Activated CD4-positive, alpha-beta T cell treated with anti-CD3 and anti-CD28 coated beads for 4 hours (primary cell): ENCODE measurements at regions not wholly inside any gene's neighbourhood (a gene's known extent, or its start where the extent isn't known, plus 50 kb on each side); places are given as distances from the start of the nearest gene placed in this dataset.
"Not testable (repeated sequence)": the region's sequence is repeated elsewhere in the genome, so short reads cannot be mapped to it uniquely, and the experiment has no call there.

Source experiments
- DNase-seq, 2 donors: peaks; one replicate each; pipeline ENCODE4 v3.0.0-alpha.2; 2020

DNA sequence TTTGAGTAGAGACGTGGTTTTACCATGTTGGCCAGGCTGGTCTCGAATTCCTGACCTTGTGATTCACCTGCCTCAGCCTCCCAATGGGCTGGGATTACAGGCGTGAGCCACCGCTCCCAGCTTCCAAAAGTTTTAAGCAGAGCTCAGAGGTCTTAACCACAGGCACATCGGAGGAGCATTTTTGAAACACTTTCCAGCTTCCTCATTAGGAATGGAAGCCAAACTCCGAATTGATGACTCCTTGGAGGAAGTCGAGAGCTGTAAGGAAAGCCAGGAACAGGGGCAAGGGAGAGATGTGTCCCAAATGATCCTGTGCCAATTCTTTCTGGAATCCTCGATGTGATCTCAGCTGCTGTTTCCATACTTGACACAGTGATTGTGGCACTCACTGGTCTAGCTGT is 56.2 kb upstream of the CCZ1B start:
- not testable (repeated sequence) for DNase-seq

DNA sequence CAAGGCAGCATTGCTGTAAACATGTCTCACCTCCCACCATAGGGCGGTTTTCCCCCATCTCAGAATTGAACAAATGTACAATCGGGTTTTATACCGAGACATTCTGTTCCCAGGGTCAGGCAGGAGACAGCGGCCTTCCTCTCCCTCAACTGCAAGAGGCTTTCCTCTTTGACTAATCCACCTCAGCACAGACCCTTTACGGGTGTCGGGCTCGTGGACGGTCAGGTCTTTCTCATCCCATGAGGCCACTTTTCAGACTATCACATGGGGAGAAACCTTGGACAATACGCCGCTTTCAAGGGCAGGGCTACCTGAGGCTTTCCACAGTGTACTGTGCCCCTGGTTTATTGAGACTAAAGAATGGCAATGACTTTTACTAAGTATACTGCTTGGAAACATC is 57.7 kb upstream of the CCZ1B start:
- not testable (repeated sequence) for DNase-seq

DNA sequence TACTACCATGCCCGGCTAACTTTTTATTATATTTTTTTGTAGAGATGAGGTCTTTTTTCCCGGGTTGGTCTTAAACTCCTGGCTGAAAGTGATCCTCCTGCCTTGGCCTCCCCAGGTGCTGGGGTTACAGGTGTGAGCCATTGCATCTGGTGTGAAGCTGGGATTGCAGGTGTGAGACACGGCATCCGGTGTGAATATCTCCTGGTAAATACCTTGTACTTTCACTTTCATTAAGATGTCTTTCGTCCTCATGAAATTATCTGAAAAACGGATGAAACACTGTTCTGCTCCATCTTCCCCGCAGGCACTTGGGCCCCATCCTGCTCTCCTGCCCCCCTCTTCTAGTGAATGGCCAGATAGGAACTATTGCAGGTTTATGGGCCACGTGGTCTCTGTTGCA is 60.1 kb upstream of the CCZ1B start:
- no peak for DNase-seq

DNA sequence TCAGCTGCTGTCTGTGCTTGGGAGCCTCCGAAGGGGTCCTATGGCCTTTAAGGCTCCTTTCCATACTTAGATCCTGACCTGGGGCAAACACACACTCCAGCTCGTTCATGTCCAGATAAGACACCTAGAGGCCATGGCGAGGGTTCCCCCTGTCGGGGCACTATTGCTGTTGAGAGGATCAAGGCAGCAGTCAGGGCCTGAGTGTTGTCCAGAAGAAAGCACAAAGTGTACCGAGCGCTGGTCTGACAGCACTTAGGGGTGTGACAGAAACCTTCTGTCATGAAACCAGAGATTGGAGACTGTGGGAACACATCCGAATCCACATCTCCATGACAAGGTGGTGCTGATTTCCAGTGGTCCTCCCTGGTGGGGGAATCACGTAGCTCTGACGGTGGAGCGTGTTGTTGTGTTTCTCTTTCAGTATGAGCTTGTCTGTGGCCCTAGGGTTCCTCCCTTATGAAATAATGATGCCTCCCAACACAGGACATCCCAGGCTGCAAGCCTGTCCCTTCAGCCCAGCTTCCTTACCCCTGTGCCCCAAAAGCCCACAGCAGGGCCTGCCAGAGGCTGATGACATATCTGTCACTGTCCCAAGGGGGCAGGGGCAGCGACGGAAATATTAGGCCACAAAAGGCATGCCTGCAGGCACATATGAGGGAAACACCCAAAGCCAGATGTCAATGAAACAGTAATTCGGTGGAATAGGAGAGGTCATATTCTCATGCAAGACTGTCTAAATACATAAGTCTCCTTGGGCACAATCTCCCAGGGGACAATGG is 62.4 kb upstream of the CCZ1B start:
- DNase-seq: not testable (repeated sequence)

DNA sequence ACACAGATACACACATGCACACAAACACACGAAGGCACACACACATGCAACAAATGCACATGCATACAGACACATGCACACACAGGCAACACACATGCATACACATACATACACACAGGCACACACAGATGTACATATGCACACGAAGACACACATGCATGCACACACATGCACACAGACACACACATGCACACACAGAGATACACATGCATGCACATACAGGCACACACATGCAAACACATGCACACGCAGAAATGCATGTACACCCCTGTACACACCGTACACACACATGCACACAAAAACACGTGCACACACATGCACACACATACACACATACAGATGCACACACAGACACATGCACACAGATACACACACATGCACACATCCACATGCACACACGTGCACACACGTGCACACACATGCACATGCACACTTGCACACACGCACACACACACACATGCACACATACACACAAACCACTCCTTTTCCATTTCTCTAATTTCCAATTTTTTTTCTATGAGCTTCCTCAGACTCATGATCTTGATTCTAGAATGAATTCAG is 63.3 kb upstream of the CCZ1B start:
- no peak for DNase-seq

DNA sequence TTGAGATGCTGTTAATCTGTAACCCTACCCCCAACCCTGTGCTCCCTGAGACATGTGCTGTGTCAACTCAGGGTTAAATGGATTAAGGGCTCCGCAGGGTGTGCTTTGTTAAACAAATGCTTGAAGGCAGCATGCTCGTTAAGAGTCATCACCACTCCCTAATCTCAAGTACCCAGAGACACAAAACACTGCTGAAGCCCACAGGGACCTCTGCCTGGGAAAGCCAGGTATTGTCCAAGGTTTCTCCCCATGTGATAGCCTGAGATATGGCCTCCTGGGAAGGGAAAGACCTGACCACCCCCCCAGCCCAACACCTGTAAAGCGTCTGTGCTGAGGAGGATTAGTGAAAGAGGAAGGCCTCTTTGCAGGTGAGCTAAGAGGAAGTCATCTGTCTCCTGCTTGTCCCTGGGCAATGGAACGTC is 76.0 kb upstream of the CCZ1B start:
- DNase-seq: not testable (repeated sequence)

DNA sequence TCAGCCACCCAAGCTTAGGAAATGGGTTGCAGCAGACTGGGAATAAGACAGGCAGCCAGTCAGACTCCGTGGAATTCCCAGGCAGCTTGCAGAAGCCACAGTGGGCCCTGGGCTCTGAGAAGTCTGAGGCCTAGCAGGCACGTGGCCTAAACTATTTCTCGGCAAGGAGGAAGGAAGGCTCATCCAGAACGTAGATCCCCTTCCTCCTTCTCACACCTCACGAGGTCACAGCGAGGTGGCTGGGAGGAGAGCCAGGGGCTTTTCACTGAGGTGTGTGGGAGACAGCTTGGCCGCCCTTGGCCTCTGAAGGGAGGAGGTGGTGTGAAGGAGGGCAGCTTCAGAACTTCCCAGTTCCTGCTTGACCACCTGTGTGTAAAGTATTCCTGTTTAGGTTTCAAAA is 77.2 kb upstream of the CCZ1B start:
- not testable (repeated sequence) for DNase-seq

DNA sequence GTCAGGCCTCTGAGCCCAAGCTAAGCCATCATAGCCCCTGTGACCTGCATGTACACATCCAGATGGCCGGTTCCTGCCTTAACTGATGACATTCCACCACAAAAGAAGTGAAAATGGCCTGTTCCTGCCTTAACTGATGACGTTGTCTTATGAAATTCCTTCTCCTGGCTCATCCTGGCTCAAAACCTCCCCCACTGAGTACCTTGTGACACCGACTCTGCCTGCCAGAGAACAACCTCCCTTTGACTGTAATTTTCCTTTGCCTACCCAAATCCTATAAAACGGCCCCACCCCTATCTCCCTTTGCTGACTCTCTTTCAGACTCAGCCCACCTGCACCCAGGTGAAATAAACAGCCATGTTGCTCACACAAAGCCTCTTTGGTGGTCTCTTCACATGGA is 77.7 kb upstream of the CCZ1B start:
- DNase-seq: not testable (repeated sequence)

DNA sequence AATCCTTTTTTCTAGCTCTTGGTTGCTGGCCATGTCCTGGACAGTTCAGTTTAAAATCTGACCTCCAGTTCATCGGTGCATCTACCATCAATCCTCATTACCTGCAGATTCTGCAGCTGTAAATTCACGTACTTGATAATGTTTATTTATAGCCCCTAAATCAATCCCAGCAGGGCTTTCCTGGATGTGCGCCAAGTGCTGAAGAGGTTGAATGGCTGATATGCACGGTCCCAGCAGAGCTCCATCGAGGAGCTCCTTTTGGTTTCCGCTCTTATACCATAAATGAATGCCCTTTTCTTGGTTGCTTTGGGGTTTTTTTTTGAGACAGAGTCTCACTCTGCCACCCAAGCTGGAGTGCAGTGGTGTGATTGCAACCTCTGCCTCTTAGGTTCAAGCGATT is 91.2 kb upstream of the CCZ1B start:
- DNase-seq: no peak

DNA sequence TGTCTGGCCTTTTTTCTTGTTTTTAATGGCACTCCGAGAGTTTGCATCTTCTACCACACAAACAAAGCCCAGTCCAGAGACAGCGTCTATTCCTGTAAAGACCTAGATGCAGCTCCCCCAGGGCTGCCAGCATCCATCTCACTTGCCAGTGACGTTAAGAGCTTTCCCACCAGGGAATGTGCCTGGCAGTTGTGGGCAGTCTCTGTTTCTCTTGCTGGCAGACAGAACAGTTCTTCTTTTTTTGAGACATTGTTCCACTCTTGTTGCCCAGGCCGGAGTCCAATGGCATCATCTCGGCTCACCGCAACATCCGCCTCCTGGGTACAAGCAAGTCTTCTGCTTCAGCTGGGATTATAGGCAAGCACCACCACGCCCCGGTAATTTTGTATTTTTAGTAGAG is 93.1 kb upstream of the CCZ1B start:
- not testable (repeated sequence) for DNase-seq

DNA sequence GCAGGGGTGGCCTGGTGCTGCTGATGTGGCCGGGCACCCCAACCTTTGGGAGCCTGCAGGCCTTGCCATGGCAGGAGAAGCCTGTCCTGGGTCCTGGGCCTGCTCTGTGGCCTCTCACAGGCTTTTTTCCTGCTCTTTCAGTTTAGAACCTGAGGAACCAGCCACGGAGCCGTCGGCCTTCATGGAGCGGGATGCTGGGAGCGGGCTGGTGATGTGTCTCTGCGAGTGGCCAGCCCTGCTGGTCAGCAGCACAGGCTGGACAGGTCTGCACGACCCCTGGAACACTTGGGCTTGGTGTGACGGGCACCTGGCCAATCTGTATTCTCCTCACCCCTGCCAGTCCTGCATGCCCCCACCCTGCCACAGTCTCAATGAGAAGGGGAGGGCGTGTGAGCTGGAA is 98.4 kb upstream of the CCZ1B start:
- not testable (repeated sequence) for DNase-seq

DNA sequence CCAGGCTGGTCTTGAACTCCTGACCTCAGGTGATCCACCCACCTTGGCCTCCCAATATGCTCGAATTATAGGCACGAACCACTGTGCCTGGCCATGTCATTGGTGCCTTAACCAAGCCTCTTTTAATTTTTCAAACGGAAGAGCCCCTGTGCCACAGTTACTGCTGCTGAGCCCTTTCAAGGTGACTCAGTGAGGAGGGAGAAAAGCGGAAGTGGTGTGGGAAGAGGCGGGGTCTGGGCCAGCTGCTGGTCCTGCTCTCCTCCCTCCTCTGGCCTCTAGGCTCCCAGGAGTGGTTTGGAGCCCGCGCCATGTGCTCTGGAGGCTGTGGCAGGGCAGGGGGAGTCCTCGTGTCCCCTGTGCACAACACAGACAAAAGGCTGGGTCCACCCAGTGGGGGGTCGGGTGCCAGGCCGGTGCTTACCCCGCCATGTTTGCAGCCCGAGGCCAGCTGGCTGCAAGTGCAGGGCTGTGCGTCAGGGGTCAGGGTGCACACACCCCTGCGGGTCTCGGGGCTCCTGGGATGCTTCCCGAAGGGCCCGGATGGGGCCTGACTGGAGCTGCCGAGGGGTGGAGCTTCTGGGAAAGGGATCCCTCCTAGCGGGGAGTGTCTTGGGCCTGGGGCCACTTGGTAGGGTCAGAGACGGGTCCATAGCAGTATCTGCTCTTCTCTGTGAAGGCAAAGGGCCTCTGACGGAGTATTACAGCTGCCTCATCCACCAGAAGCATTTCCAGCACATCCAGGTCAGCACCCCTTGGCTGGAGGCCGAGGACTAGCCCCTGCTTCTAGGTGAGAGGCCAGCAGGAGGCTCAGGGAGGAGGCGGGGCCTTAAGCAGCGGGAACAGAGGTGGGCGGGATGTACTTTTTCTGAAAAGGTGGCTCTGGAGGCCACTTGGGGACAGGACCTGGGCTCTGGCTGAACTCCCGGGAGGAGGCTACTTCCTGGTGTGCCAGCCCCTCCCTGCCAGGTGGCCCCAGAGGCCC is 100.4 kb upstream of the CCZ1B start:
- DNase-seq: not testable (repeated sequence)

DNA sequence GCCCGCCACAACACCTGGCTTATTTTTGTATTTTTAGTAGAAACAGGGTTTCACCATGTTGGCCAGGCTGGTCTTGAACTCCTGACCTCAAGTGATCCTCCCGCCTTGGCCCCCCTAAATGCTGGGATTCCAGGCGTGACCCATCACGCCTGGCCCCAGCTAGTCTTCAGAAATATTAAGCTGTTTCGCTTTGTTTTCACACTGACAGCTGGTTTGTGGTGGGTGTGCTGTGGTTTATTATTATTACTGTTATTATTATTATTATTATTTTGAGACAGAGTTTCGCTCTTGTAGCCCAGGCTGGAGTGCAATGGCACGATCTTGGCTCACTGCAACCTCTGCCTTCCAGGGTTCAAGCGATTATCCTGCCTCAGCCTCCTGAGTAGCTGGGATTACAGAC is 101.6 kb upstream of the CCZ1B start:
- not testable (repeated sequence) for DNase-seq

DNA sequence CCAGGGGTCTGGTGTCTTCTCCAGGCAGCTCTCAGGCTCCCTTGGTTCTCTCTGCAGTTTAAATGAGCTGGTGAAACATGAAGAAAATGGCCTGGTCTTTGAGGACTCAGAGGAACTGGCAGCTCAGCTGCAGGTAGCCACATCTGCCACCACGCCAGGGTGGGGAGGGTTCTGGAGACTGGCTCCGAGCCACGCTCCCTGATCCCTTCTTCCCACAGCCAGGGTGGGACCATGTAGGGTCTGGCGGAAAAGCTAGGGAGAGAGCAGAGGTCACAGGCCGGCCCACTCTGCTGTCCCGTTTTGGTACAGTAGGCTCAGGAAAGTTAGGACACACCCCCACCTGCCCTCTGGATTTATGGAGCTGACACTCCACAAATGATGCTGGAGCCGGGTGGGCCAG is 103.5 kb upstream of the CCZ1B start:
- DNase-seq: not testable (repeated sequence)

DNA sequence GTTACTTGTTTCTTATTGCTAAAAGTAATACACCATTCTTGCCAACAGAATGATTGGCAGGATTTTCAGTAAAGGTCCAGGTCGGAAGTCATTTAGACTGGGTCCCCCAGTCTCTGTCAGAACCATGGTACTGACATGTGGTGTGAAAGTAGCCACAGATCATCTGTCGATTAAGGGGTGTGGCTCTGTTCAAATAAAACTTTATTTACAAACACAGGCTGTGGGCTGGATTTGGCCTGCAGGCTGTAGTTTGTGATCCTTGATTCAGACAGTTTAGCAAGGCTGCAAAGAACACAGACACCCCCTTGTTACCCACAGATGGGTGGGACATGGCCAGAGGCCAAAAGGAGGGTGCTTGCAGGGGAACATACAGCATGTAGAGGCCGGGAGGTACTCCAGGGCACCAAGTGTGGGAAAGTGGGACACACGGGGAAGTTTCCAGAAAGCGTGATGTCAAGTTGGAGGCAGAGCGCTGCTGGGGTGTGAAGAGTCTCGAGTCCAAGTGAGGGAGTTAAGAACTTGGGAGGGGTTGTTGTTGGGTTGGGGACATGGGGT is 104.1 kb upstream of the CCZ1B start:
- not testable (repeated sequence) for DNase-seq

DNA sequence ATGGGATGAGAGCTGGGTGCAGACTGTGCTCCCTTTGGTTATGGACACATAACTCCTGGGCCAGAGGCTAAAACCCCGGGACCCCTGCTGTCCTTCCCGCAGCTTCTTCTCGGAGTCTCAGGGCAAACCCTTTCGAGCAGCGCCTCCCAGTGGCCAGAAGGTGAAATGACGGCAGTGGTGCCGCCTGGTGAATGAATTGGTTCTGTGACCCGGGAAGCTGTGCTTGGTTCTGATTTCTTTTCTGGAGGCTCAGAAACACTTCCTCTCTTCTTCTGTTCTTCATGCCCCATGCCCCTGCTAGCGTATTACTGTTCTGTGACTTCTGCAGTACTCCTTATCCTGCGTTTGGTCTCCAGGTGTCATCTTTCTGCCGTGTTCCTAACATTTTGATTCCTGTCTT is 104.7 kb upstream of the CCZ1B start:
- DNase-seq: peak; percentile 6 to 29

DNA sequence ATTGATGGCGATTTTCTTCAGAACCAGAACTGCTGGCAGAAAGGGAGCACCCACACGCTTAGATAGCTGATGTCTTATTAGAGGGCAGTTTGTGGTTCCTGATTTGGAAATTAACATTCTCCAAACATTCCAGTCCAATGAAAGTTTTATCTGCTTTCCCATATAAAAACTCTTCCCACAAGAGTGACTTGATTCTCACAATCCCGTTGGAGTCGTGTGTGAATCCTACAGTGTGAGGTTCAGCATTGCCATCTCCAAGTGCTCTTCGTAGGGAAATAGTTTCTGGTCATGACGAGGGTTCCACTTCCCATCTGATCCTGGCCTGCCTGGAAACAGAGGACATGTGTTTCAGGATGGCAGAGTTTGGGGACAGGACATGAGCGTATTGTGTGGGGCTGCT is 105.4 kb upstream of the CCZ1B start:
- DNase-seq: not testable (repeated sequence)

DNA sequence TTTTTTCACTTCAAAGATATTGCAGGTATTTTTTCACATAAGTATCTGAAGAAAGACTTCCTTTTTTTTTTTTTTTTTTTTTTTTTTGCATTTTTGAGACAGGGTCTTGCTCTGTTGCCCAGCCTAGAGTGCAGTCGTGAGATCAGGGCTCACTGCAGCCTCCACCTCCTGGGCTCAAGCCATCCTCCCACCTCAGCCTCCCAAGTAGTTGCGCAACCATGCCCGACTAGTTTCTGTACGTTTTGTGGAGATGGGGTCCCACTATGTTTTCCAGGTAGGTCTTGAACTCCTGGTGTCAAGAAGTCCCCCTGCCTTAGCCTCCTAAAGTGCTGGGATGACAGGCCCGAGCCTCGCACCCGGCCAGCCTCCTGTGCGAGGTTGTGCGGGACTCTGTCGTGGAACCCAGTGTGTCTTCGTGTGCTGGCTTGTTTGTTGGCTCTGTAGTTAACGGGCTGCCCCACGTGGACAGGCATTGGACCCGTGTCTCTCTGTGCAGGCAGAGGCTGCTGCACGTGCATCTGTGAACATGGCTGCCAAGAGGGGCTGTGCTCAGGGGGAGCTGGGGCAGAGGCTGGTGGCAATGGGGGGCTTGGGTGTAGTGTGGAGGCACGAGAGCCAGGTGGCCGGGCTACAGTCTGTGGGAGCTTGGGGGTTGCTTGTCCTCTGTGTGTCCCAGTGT is 108.0 kb upstream of the CCZ1B start:
- DNase-seq: not testable (repeated sequence)

DNA sequence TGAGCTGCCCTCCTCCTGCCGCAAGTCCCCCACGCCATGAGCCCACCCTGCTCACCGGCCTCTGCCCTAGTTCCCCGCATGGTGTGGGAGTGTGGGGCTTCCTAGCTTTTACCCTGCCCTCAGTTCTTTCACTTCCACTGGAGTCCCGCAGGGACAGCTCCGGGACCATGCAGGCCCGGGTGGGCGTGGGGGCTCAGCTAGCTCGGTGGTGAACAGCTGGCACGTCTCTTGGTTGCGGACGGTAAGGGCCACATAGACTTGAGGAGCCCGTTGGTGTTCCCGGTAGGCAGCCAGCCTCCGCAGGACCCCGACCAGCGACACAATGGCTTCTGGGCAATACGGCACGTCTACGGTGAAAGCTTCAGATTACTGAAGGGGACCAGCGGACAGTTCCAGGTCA is 108.9 kb upstream of the CCZ1B start:
- no peak for DNase-seq

DNA sequence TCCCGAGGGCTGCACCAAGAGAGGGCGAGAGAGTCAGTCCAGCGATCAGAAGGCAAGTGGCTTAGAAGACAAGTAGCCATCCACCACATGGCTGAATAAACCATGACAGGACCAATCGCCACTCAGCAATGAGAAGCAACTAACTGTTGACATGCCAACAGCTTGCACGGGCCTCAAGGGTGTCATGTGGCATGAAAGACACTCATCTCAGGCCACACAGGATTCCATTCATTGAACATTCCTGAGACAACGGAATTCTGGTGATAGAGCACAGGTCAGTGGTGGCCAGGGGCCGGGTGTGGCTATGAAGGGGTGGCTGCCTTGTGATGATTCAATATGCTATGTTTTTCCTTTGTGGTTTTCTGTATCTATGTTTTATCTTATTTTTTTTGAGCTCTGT is 110.6 kb upstream of the CCZ1B start:
- not testable (repeated sequence) for DNase-seq

DNA sequence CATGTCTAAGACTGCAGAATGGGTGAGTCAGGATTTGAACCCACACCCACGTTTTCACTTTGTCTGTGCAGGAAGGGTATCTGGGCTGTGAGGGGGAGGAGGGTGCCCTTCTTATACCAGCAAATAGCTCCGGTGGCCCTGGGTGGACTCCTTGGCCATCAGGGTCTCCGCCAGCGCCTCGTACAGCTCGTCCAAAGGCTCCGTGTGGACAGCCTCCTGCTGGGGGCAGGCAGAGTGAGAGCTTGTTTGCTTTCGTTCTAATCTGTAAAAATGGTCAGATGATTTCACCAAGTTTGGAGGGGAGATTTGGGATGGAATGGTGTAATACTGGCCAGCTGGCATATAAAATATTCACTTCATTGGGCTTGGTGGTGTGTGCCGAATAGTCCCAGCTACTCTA is 111.7 kb upstream of the CCZ1B start:
- DNase-seq: not testable (repeated sequence)

DNA sequence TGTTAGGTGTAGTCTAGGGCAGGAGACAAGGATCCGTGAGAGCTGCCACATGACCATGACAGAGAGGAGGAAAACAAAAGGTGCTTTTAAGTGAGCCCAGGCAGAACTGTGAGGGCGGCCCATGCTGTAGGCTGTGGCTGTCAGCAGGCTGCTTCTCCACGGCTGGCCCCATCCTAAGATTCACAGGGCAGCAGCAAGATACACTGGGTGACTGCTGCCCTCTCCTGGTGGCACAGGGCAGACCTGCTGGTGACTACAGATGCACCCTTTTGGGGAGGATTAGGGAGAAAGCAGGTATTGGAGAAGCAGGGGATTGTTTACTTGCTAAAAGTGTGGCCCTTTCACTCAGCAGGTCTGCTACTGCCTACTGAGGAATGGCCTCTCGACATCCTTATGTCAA is 112.2 kb upstream of the CCZ1B start:
- not testable (repeated sequence) for DNase-seq

DNA sequence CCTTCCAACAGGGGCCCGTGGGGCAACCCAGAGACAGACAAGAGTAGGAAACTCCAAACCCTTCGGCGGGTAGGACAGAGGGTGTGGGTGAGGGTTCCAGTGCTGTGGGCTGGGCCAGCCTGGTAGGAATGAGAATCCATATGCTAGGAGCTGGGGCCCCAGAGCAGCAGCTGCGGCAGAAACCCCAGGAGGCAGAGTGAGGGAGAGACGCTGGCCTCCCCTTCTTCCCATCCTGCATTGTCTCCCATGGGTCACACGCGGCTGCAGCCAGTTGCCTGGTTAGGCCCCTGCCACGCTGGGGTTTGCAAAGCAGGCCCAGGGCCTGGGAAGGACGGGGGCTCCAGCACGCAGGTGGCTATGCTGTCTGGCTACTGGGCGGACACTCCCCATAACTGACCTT is 113.1 kb upstream of the CCZ1B start:
- DNase-seq: not testable (repeated sequence)
